Panc1 (cell line): ENCODE measurements at regions not wholly inside any gene's neighbourhood (a gene's known extent, or its start where the extent isn't known, plus 50 kb on each side); places are given as distances from the start of the nearest gene placed in this dataset.

Experiments used
- ATAC-seq: fragments of 200-7000 bp; cut with Tn5 transposase; 2 replicates; pipeline ENCODE4 v1.9.1; 2020; ENCODE audit warnings: mild to moderate bottlenecking, moderate library complexity
- BruUV-seq: library from RNA; stranded (reverse); fragments of 400-500 nt; replicated peaks from 2 replicates; lab custom pipeline; 2021; lab: Mats Ljungman, UMichigan
- CTCF ChIA-PET: fragments of 300-600 bp; sonication (Branson Sonifier 250); formaldehyde crosslinking; loops from one replicate; lab custom pipeline; 2022; ENCODE audit warnings: antibody characterized with exemption; lab: Charles Lee
- POLR2A ChIA-PET: fragments of 300-600 bp; sonication (Branson Sonifier 250); formaldehyde crosslinking; loops from one replicate; lab custom pipeline; 2022; ENCODE audit warnings: antibody characterized with exemption; lab: Charles Lee
- DNase-seq: peaks from one replicate; pipeline ENCODE4 v3.0.0-alpha.2; 2010; ENCODE audit warnings: low read depth, low spot score
- H3K27ac ChIP-seq: 2 replicates; pipeline ENCODE4 v1.5.1; 2011; ENCODE audit warnings: mild to moderate bottlenecking, low read length, inconsistent platforms
- H3K27me3 ChIP-seq: fragments of 200-500 bp; sonication (Bioruptor generic); 2 replicates; pipeline ENCODE4 v1.6.0; 2014; ENCODE audit warnings: low read length, inconsistent platforms; ENCODE audit not compliant: control insufficient read depth, insufficient read depth
- H3K36me3 ChIP-seq: fragments of 200-500 bp; sonication (Bioruptor generic); 2 replicates; pipeline ENCODE4 v1.5.1; 2014; ENCODE audit warnings: inconsistent platforms, mild to moderate bottlenecking, low read length, moderate library complexity; ENCODE audit not compliant: control insufficient read depth, insufficient read depth
- H3K4me1 ChIP-seq: 2 replicates; pipeline ENCODE4 v1.5.1; 2011; ENCODE audit warnings: inconsistent platforms, mild to moderate bottlenecking, low read length, moderate library complexity; ENCODE audit not compliant: control insufficient read depth, insufficient read depth
- H3K4me3 ChIP-seq, 2 experiments: 2 replicates each; pipeline ENCODE4 v1.5.1; 2011 to 2012; ENCODE audit warnings: low read depth in 2 of 2, low read length in 2 of 2, mild to moderate bottlenecking in 2 of 2, inconsistent platforms in 1 of 2, moderate library complexity in 1 of 2
- H3K9me3 ChIP-seq: fragments of 200-500 bp; sonication (Bioruptor generic); 2 replicates; pipeline ENCODE4 v1.5.1; 2014; ENCODE audit warnings: low read depth, mild to moderate bottlenecking, inconsistent platforms, low read length, moderate library complexity; ENCODE audit not compliant: control insufficient read depth, insufficient read depth
- CTCF ChIP-seq: fragments of 450-650 bp; IDR thresholded peaks from 2 replicates; pipeline ENCODE4 v1.5.1; 2017; ENCODE audit warnings: mild to moderate bottlenecking
- POLR2AphosphoS5 ChIP-seq: IDR thresholded peaks from 2 replicates; pipeline ENCODE4 v1.6.1; 2012; ENCODE audit warnings: mild to moderate bottlenecking, low read depth, low read length, moderate library complexity
- REST ChIP-seq, 2 experiments: IDR thresholded peaks; 2 replicates each; pipeline ENCODE4 v1.6.1; 2011 to 2012; ENCODE audit warnings: low read depth in 2 of 2, control low read depth in 1 of 2, low read length in 1 of 2, mild to moderate bottlenecking in 1 of 2, moderate library complexity in 1 of 2; ENCODE audit not compliant: insufficient read depth in 1 of 2
- SIN3A ChIP-seq: IDR thresholded peaks from 2 replicates; pipeline ENCODE4 v1.6.1; 2012; ENCODE audit warnings: low read depth, mild to moderate bottlenecking, low read length, moderate library complexity, borderline replicate concordance; ENCODE audit not compliant: insufficient read depth
- TCF7L2 ChIP-seq: IDR thresholded peaks from 2 replicates; pipeline ENCODE4 v1.6.1; 2011; ENCODE audit warnings: mild to moderate bottlenecking, low read depth, low read length, inconsistent platforms
- in situ Hi-C: cut with HindIII; loops from 2 replicates; pipeline ENCODE4 v1.10.0; 2016; ENCODE audit warnings: low sequenced_read_pairs, low pct_unique_long_range_greater_than_20kb
- intact Hi-C: fragments of 100-400 bp; cut with micrococcal nuclease; formaldehyde crosslinking; loops from one replicate; pipeline ENCODE4 v1.10.0; 2022; ENCODE audit not compliant: unreplicated experiment

- Histone ChIP-seq H3K4me3 (no peak overlapping the region), H3K36me3 (no peaks in the 10 kb centered on the region), H3K27me3 (peaks cover 13% of the 10 kb centered on the region), H3K27ac (no peak overlapping the region), H3K9me3 (no peaks in the 10 kb centered on the region), H3K4me1 (no peaks in the 10 kb centered on the region)
- in situ Hi-C loops (no loop called here), intact Hi-C loops (loop anchor here (5.0 kb wide), 1 partner anchor 653 kb away; no protein-coding TSS in a partner anchor)
- TF ChIP-seq SIN3A: no peak
- TF ChIP-seq POLR2AphosphoS5: no peak
- TF ChIP-seq REST (IDR thresholded peaks at IDR 0.05; ENCODE audit: insufficient read depth in 1 of 2, low read depth in 2 of 2, low read length in 1 of 2): no peak
- TF ChIP-seq CTCF: no peak
- TF ChIP-seq TCF7L2: no peak
- DNase-seq (no peak), ATAC-seq (no peak)
- ChIA-PET POLR2A (no interaction called here), CTCF (no interaction called here)
- BruUV-seq: no TSS peak
Measured at GRCh38 chrX:131630534-131630933, 86.7 kb downstream of the OR13H1 start.

GRCh38 chrX:131633285-131633917 lies 89.5 kb downstream of the OR13H1 start:
- ATAC-seq (peak; percentile 99), DNase-seq (peak; percentile 50)
- intact Hi-C loops (loop anchor here (5.0 kb wide), 1 partner anchor 656 kb away; no protein-coding TSS in a partner anchor), in situ Hi-C loops (no loop called here)
- CTCF ChIA-PET: no interaction called here
- BruUV-seq: no TSS peak
- POLR2A ChIA-PET: no interaction called here
- H3K27ac ChIP-seq: no peak overlapping the region
- TF ChIP-seq REST (IDR thresholded peaks at IDR 0.05; ENCODE audit: insufficient read depth in 1 of 2, low read depth in 2 of 2, low read length in 1 of 2): no peak
- TF ChIP-seq CTCF: peak; percentile 86
- no peaks in the 10 kb centered on the region for H3K9me3 ChIP-seq
- no peaks in the 10 kb centered on the region for H3K4me1 ChIP-seq
- no peak overlapping the region for H3K4me3 ChIP-seq
- no peaks in the 10 kb centered on the region for H3K36me3 ChIP-seq
- peaks cover 5% of the 10 kb centered on the region for H3K27me3 ChIP-seq
